ENCODE measurements at regions not wholly inside any gene's neighbourhood (a gene's known extent, or its start where the extent isn't known, plus 50 kb on each side); places are given as distances from the start of the nearest gene placed in this dataset.
A peak's percentile ranks its signal among the peaks of the same experiment; 100 is the strongest.
"Not testable (repeated sequence)": the region's sequence is repeated elsewhere in the genome, so short reads cannot be mapped to it uniquely, and the experiment has no call there.

GRCh38 chr2:51368250-51368649 lies 336.3 kb upstream of the NRXN1 start:
- DNase-seq, result no peak

GRCh38 chr2:51350100-51350499 lies 318.2 kb upstream of the NRXN1 start:
- no peak for DNase-seq

GRCh38 chr2:51344886-51345285 lies 313.0 kb upstream of the NRXN1 start:
- DNase-seq, result no peak

GRCh38 chr2:51335087-51336058 lies 303.4 kb upstream of the NRXN1 start:
- DNase-seq, result no peak

GRCh38 chr2:51329512-51329911 lies 297.6 kb upstream of the NRXN1 start:
- no peak for DNase-seq

GRCh38 chr2:51324051-51324450 lies 292.1 kb upstream of the NRXN1 start:
- DNase-seq, result no peak

GRCh38 chr2:51322613-51323012 lies 290.7 kb upstream of the NRXN1 start:
- DNase-seq, result no peak

GRCh38 chr2:51304311-51304710 lies 272.4 kb upstream of the NRXN1 start:
- DNase-seq, result peak; percentile 43

GRCh38 chr2:51301381-51301780 lies 269.4 kb upstream of the NRXN1 start:
- no peak for DNase-seq

GRCh38 chr2:51299370-51299769 lies 267.4 kb upstream of the NRXN1 start:
- no peak for DNase-seq

- no peak for DNase-seq
Observed at GRCh38 chr2:51297488-51297887, 265.6 kb upstream of the NRXN1 start.

- DNase-seq, result no peak
Observed at GRCh38 chr2:51293566-51294200, 261.8 kb upstream of the NRXN1 start.

GRCh38 chr2:51291762-51292551 lies 260.0 kb upstream of the NRXN1 start:
- DNase-seq, result no peak

GRCh38 chr2:51290725-51291124 lies 258.8 kb upstream of the NRXN1 start:
- no peak for DNase-seq

GRCh38 chr2:51289045-51289444 lies 257.1 kb upstream of the NRXN1 start:
- no peak for DNase-seq

GRCh38 chr2:51268191-51268590 lies 236.3 kb upstream of the NRXN1 start:
- no peak for DNase-seq

GRCh38 chr2:51265539-51265938 lies 233.6 kb upstream of the NRXN1 start:
- no peak for DNase-seq

GRCh38 chr2:51263951-51264350 lies 232.0 kb upstream of the NRXN1 start:
- DNase-seq, result no peak

GRCh38 chr2:51263101-51263500 lies 231.2 kb upstream of the NRXN1 start:
- not testable (repeated sequence) for DNase-seq

- no peak for DNase-seq
Observed at GRCh38 chr2:51258301-51258700, 226.4 kb upstream of the NRXN1 start.

- DNase-seq, result no peak
Observed at GRCh38 chr2:51256736-51257135, 224.8 kb upstream of the NRXN1 start.

GRCh38 chr2:51251356-51251755 lies 219.4 kb upstream of the NRXN1 start:
- DNase-seq, result no peak

- DNase-seq, result no peak
Observed at GRCh38 chr2:51247252-51247805, 215.4 kb upstream of the NRXN1 start.

Data from right hindlimb (tissue), 1 donor.